MM.1S (cell line): ENCODE measurements at regions not wholly inside any gene's neighbourhood (a gene's known extent, or its start where the extent isn't known, plus 50 kb on each side); places are given as distances from the start of the nearest gene placed in this dataset.

Source experiments
- DNase-seq: peaks from one replicate; pipeline ENCODE4 v3.0.0-alpha.2; 2015
- H2AFZ ChIP-seq: fragments of 300-600 bp; sonication (generic); 2 replicates; pipeline ENCODE4 v1.6.0; 2016; ENCODE audit warnings: antibody characterized with exemption, low read length
- H3F3A ChIP-seq: fragments of 300-600 bp; sonication (generic); 2 replicates; pipeline ENCODE4 v1.6.1; 2016; ENCODE audit warnings: mild to moderate bottlenecking, antibody characterized with exemption, low read length, moderate library complexity, mixed read lengths; ENCODE audit not compliant: insufficient read depth
- H3K27ac ChIP-seq: fragments of 300-600 bp; sonication (generic); 2 replicates; pipeline ENCODE4 v1.5.1; 2016; ENCODE audit warnings: mild to moderate bottlenecking, low read length
- H3K27me3 ChIP-seq: fragments of 300-600 bp; sonication (generic); replicated peaks from 2 replicates; pipeline ENCODE4 v1.6.0; 2016; ENCODE audit warnings: low read length; ENCODE audit not compliant: insufficient read depth
- H3K36me3 ChIP-seq: fragments of 300-600 bp; sonication (generic); replicated peaks from 2 replicates; pipeline ENCODE4 v1.6.1; 2016; ENCODE audit warnings: mild to moderate bottlenecking, low read length, mixed read lengths; ENCODE audit not compliant: insufficient read depth
- H3K4me1 ChIP-seq: fragments of 300-600 bp; sonication (generic); 2 replicates; pipeline ENCODE4 v1.6.1; 2016; ENCODE audit warnings: low read length, mixed read lengths
- H3K4me2 ChIP-seq: fragments of 300-600 bp; sonication (generic); 2 replicates; pipeline ENCODE4 v1.6.0; 2016; ENCODE audit warnings: low read depth, low read length
- H3K4me3 ChIP-seq: fragments of 300-600 bp; sonication (generic); 2 replicates; pipeline ENCODE4 v1.5.1; 2016; ENCODE audit warnings: low read length, mixed read lengths
- H3K79me2 ChIP-seq: fragments of 300-600 bp; sonication (generic); 2 replicates; pipeline ENCODE4 v1.6.1; 2016; ENCODE audit warnings: mixed run types, low read length, mixed read lengths
- H3K9ac ChIP-seq: fragments of 300-600 bp; sonication (generic); 2 replicates; pipeline ENCODE4 v1.6.1; 2016; ENCODE audit warnings: low read length, mixed read lengths
- H3K9me2 ChIP-seq: fragments of 300-600 bp; sonication (generic); replicated peaks from 2 replicates; pipeline ENCODE4 v1.6.1; 2016; ENCODE audit warnings: mild to moderate bottlenecking, low read length, mixed read lengths; ENCODE audit not compliant: insufficient read depth
- H3K9me3 ChIP-seq: fragments of 300-600 bp; sonication (generic); replicated peaks from 2 replicates; pipeline ENCODE4 v1.6.1; 2016; ENCODE audit warnings: mild to moderate bottlenecking, low read length, mixed read lengths; ENCODE audit not compliant: insufficient read depth
- H4K20me1 ChIP-seq: fragments of 300-600 bp; sonication (generic); 2 replicates; pipeline ENCODE4 v1.6.1; 2016; ENCODE audit warnings: mild to moderate bottlenecking, low read length, moderate library complexity, mixed read lengths; ENCODE audit not compliant: insufficient read depth
- EZH2 ChIP-seq: fragments of 300-600 bp; sonication (generic); optimal IDR thresholded peaks from 2 replicates; pipeline ENCODE3; 2017; ENCODE audit warnings: low read depth, mild to moderate bottlenecking, antibody characterized with exemption, low read length, mixed read lengths
- EZH2phosphoT487 ChIP-seq: fragments of 300-600 bp; sonication (generic); IDR thresholded peaks from 2 replicates; pipeline ENCODE4 v1.6.1; 2018; ENCODE audit warnings: antibody characterized with exemption, low read length
- TF ChIP-seq, protein P1 (sequence below): fragments of 300-600 bp; sonication (generic); IDR thresholded peaks from 2 replicates; pipeline ENCODE4 v1.5.1; 2016; ENCODE audit warnings: antibody characterized with exemption, low read length, mixed read lengths

DNA sequence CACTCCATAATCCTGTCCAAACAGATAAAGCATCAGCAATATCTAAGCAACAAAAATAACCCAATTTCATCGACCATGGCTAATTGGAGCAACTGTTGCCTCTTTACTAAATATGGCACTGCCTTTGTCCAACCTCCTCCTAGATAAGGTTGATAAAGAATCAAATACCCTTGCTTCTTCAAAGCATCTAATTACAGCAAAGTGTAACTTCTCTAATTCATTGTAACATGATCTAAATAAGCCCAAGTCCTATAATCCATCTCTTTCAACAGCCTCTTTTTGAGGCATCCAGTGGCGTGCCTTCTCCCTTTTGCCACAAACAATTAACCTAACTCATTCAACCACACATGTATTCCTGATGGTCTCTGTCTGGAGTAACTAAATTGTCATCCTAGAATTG is 81.7 kb upstream of the KLHL1 start:
- DNase-seq: no peak

GRCh38 chr13:70188567-70188966 is 80.3 kb upstream of the KLHL1 start:
- no peaks in the 10 kb centered on the region for H3K79me2 ChIP-seq
- H3K4me2 ChIP-seq: no peak overlapping the region
- no peaks in the 10 kb centered on the region for H3K9me2 ChIP-seq
- no peaks in the 10 kb centered on the region for H4K20me1 ChIP-seq
- TF ChIP-seq EZH2phosphoT487 (no peak), EZH2 (no peak)
- TF ChIP-seq, protein P1, sequence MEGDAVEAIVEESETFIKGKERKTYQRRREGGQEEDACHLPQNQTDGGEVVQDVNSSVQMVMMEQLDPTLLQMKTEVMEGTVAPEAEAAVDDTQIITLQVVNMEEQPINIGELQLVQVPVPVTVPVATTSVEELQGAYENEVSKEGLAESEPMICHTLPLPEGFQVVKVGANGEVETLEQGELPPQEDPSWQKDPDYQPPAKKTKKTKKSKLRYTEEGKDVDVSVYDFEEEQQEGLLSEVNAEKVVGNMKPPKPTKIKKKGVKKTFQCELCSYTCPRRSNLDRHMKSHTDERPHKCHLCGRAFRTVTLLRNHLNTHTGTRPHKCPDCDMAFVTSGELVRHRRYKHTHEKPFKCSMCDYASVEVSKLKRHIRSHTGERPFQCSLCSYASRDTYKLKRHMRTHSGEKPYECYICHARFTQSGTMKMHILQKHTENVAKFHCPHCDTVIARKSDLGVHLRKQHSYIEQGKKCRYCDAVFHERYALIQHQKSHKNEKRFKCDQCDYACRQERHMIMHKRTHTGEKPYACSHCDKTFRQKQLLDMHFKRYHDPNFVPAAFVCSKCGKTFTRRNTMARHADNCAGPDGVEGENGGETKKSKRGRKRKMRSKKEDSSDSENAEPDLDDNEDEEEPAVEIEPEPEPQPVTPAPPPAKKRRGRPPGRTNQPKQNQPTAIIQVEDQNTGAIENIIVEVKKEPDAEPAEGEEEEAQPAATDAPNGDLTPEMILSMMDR: no peak
- no peak for DNase-seq
- no peaks in the 10 kb centered on the region for H3F3A ChIP-seq
- H3K27ac ChIP-seq: no peak overlapping the region
- no peaks in the 10 kb centered on the region for H3K4me1 ChIP-seq
- no peaks in the 10 kb centered on the region for H3K27me3 ChIP-seq
- H3K4me3 ChIP-seq: no peak overlapping the region
- H3K9me3 ChIP-seq: no peaks in the 10 kb centered on the region
- no peak overlapping the region for H3K9ac ChIP-seq
- no peak overlapping the region for H2AFZ ChIP-seq
- no peaks in the 10 kb centered on the region for H3K36me3 ChIP-seq

More for the DNA sequence above, 81.7 kb upstream of the KLHL1 start:
- TF ChIP-seq EZH2: no peak
- TF ChIP-seq, protein P1: no peak
- TF ChIP-seq EZH2phosphoT487: no peak
- Histone ChIP-seq H3K9me2 (no peaks in the 10 kb centered on the region), H4K20me1 (no peaks in the 10 kb centered on the region), H3K79me2 (no peaks in the 10 kb centered on the region), H3K9me3 (no peaks in the 10 kb centered on the region), H3K27me3 (no peaks in the 10 kb centered on the region), H3K36me3 (no peaks in the 10 kb centered on the region), H3K4me3 (no peak overlapping the region), H3K27ac (no peak overlapping the region), H3K4me2 (no peak overlapping the region), H2AFZ (no peak overlapping the region), H3K4me1 (no peaks in the 10 kb centered on the region), H3F3A (no peaks in the 10 kb centered on the region), H3K9ac (no peak overlapping the region)

DNA sequence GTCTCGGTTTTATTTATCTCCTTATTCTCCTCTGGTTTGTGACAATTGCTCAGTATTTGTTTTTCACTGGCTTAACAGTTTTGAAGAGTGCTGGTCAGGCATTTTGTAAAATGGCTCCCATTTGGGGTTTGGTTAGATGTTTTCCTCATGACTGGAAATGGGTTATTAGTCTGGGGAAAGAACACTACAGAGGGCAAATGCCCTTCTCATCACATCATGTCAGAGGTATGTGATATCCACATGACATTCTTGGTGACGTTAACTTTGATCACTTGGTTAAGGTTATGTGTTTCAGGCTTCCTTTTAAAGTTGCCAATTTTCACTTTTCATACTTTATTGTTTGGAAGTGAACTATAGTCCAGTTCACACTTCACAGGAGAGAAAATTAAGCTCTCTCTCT is 74.8 kb upstream of the KLHL1 start:
- H3K36me3 ChIP-seq: no peaks in the 10 kb centered on the region
- no peak overlapping the region for H3K27ac ChIP-seq
- H3K4me3 ChIP-seq: no peak overlapping the region
- H3K79me2 ChIP-seq: no peaks in the 10 kb centered on the region
- no peaks in the 10 kb centered on the region for H3K9me3 ChIP-seq
- H3K27me3 ChIP-seq: no peaks in the 10 kb centered on the region
- H2AFZ ChIP-seq: no peak overlapping the region
- H3K4me1 ChIP-seq: no peaks in the 10 kb centered on the region
- TF ChIP-seq EZH2 (no peak), EZH2phosphoT487 (no peak)
- TF ChIP-seq, protein P1: no peak
- no peaks in the 10 kb centered on the region for H3F3A ChIP-seq
- no peak for DNase-seq
- no peak overlapping the region for H3K9ac ChIP-seq
- H3K4me2 ChIP-seq: no peak overlapping the region
- no peaks in the 10 kb centered on the region for H3K9me2 ChIP-seq
- H4K20me1 ChIP-seq: no peaks in the 10 kb centered on the region
